ENCODE measurements at regions not wholly inside any gene's neighbourhood (a gene's known extent, or its start where the extent isn't known, plus 50 kb on each side); places are given as distances from the start of the nearest gene placed in this dataset.

GRCh38 chr10:44011603-44011981 lies 362.9 kb upstream of the ZNF32 start:
- Histone ChIP-seq H3K4me1 (ENCODE audit: control insufficient read depth, insufficient read depth, low read length, poor library complexity, severe bottlenecking) (no peaks in the 10 kb centered on the region), H3K36me3 (ENCODE audit: control insufficient read depth, insufficient read depth, low read length) (no peaks in the 10 kb centered on the region), H3K4me3 (ENCODE audit: low read depth, low read length) (no peak overlapping the region), H3K27ac (ENCODE audit: insufficient read depth, low read length, poor library complexity, severe bottlenecking) (no peak overlapping the region), H3K27me3 (ENCODE audit: control insufficient read depth, insufficient read depth, low read length) (no peaks in the 10 kb centered on the region), H3K9me3 (ENCODE audit: control insufficient read depth in 2 of 2, low read length in 2 of 2) (no peaks in the 10 kb centered on the region)
- ATAC-seq (ENCODE audit: low read depth in 2 of 2) (no peak), DNase-seq (no peak)
- Mint-ChIP-seq H3K4me1 (no peaks in the 10 kb centered on the region), H3K9me3 (peaks cover 0 to 4% (median 0%) of the 10 kb centered on the region in 7 donors), H3K27me3 (no peaks in the 10 kb centered on the region), H3K27ac (no peak overlapping the region), H3K4me3 (no peak overlapping the region), H3K36me3 (no peaks in the 10 kb centered on the region)

- H3K27ac ChIP-seq (ENCODE audit: insufficient read depth, low read length, poor library complexity, severe bottlenecking), result no peak overlapping the region
- H3K4me3 ChIP-seq (ENCODE audit: low read depth, low read length), result no peak overlapping the region
- no peaks in the 10 kb centered on the region for H3K36me3 Mint-ChIP-seq
- H3K4me1 ChIP-seq (ENCODE audit: control insufficient read depth, insufficient read depth, low read length, poor library complexity, severe bottlenecking), result no peaks in the 10 kb centered on the region
- H3K27ac Mint-ChIP-seq, result no peak overlapping the region
- no peaks in the 10 kb centered on the region for H3K27me3 ChIP-seq (ENCODE audit: control insufficient read depth, insufficient read depth, low read length)
- H3K9me3 Mint-ChIP-seq, result peaks cover 0 to 4% (median 0%) of the 10 kb centered on the region in 7 donors
- ATAC-seq (ENCODE audit: low read depth in 2 of 2) (no peak), DNase-seq (peak in 1 of 3 donors; percentile 46)
- no peak overlapping the region for H3K4me3 Mint-ChIP-seq
- H3K4me1 Mint-ChIP-seq, result no peaks in the 10 kb centered on the region
- H3K36me3 ChIP-seq (ENCODE audit: control insufficient read depth, insufficient read depth, low read length), result no peaks in the 10 kb centered on the region
- no peaks in the 10 kb centered on the region for H3K27me3 Mint-ChIP-seq
- H3K9me3 ChIP-seq (ENCODE audit: control insufficient read depth in 2 of 2, low read length in 2 of 2), result no peaks in the 10 kb centered on the region
Observed at GRCh38 chr10:44010873-44011602, 362.4 kb upstream of the ZNF32 start.

- no peaks in the 10 kb centered on the region for H3K27me3 Mint-ChIP-seq
Observed at GRCh38 chr10:44009891-44010632, 361.4 kb upstream of the ZNF32 start.

GRCh38 chr10:44008917-44009709 lies 360.4 kb upstream of the ZNF32 start:
- Mint-ChIP-seq H3K4me3 (no peak overlapping the region), H3K9me3 (peaks cover 0 to 4% (median 0%) of the 10 kb centered on the region in 7 donors), H3K36me3 (no peaks in the 10 kb centered on the region), H3K4me1 (no peaks in the 10 kb centered on the region), H3K27me3 (no peaks in the 10 kb centered on the region), H3K27ac (no peak overlapping the region)
- Histone ChIP-seq H3K27me3 (ENCODE audit: control insufficient read depth, insufficient read depth, low read length) (no peaks in the 10 kb centered on the region), H3K4me1 (ENCODE audit: control insufficient read depth, insufficient read depth, low read length, poor library complexity, severe bottlenecking) (no peaks in the 10 kb centered on the region), H3K4me3 (ENCODE audit: low read depth, low read length) (no peak overlapping the region), H3K27ac (ENCODE audit: insufficient read depth, low read length, poor library complexity, severe bottlenecking) (no peak overlapping the region), H3K36me3 (ENCODE audit: control insufficient read depth, insufficient read depth, low read length) (no peaks in the 10 kb centered on the region), H3K9me3 (ENCODE audit: control insufficient read depth in 2 of 2, low read length in 2 of 2) (no peaks in the 10 kb centered on the region)
- ATAC-seq (ENCODE audit: low read depth in 2 of 2) (no peak), DNase-seq (no peak)

More at GRCh38 chr10:44009891-44010632, 361.4 kb upstream of the ZNF32 start:
- no peaks in the 10 kb centered on the region for H3K36me3 ChIP-seq (ENCODE audit: control insufficient read depth, insufficient read depth, low read length)
- no peak overlapping the region for H3K27ac ChIP-seq (ENCODE audit: insufficient read depth, low read length, poor library complexity, severe bottlenecking)
- H3K4me3 ChIP-seq (ENCODE audit: low read depth, low read length), result no peak overlapping the region
- Mint-ChIP-seq H3K4me3 (no peak overlapping the region), H3K36me3 (no peaks in the 10 kb centered on the region), H3K9me3 (peaks cover 0 to 4% (median 0%) of the 10 kb centered on the region in 7 donors), H3K27ac (no peak overlapping the region), H3K4me1 (no peaks in the 10 kb centered on the region)
- DNase-seq, result no peak
- no peaks in the 10 kb centered on the region for H3K4me1 ChIP-seq (ENCODE audit: control insufficient read depth, insufficient read depth, low read length, poor library complexity, severe bottlenecking)
- H3K27me3 ChIP-seq (ENCODE audit: control insufficient read depth, insufficient read depth, low read length), result no peaks in the 10 kb centered on the region
- ATAC-seq (ENCODE audit: low read depth in 2 of 2), result no peak
- no peaks in the 10 kb centered on the region for H3K9me3 ChIP-seq (ENCODE audit: control insufficient read depth in 2 of 2, low read length in 2 of 2)

GRCh38 chr10:44008270-44008916 lies 359.7 kb upstream of the ZNF32 start:
- Histone ChIP-seq H3K9me3 (ENCODE audit: control insufficient read depth in 2 of 2, low read length in 2 of 2) (no peaks in the 10 kb centered on the region), H3K27me3 (ENCODE audit: control insufficient read depth, insufficient read depth, low read length) (no peaks in the 10 kb centered on the region), H3K36me3 (ENCODE audit: control insufficient read depth, insufficient read depth, low read length) (no peaks in the 10 kb centered on the region), H3K4me3 (ENCODE audit: low read depth, low read length) (no peak overlapping the region), H3K4me1 (ENCODE audit: control insufficient read depth, insufficient read depth, low read length, poor library complexity, severe bottlenecking) (no peaks in the 10 kb centered on the region), H3K27ac (ENCODE audit: insufficient read depth, low read length, poor library complexity, severe bottlenecking) (no peak overlapping the region)
- no peak overlapping the region for H3K4me3 Mint-ChIP-seq
- H3K9me3 Mint-ChIP-seq, result peaks cover 0 to 4% (median 0%) of the 10 kb centered on the region in 7 donors
- no peak for ATAC-seq (ENCODE audit: low read depth in 2 of 2)
- no peak overlapping the region for H3K27ac Mint-ChIP-seq
- H3K4me1 Mint-ChIP-seq, result no peaks in the 10 kb centered on the region
- no peak for DNase-seq
- no peaks in the 10 kb centered on the region for H3K36me3 Mint-ChIP-seq
- no peaks in the 10 kb centered on the region for H3K27me3 Mint-ChIP-seq

GRCh38 chr10:44006771-44007170 lies 358.1 kb upstream of the ZNF32 start:
- no peaks in the 10 kb centered on the region for H3K4me1 Mint-ChIP-seq
- no peak for ATAC-seq (ENCODE audit: low read depth in 2 of 2)

GRCh38 chr10:44005788-44006099 lies 357.1 kb upstream of the ZNF32 start:
- Histone ChIP-seq H3K4me3 (ENCODE audit: low read depth, low read length) (no peak overlapping the region), H3K27me3 (ENCODE audit: control insufficient read depth, insufficient read depth, low read length) (no peaks in the 10 kb centered on the region), H3K27ac (ENCODE audit: insufficient read depth, low read length, poor library complexity, severe bottlenecking) (no peak overlapping the region), H3K9me3 (ENCODE audit: control insufficient read depth in 2 of 2, low read length in 2 of 2) (no peaks in the 10 kb centered on the region), H3K4me1 (ENCODE audit: control insufficient read depth, insufficient read depth, low read length, poor library complexity, severe bottlenecking) (no peaks in the 10 kb centered on the region), H3K36me3 (ENCODE audit: control insufficient read depth, insufficient read depth, low read length) (no peaks in the 10 kb centered on the region)
- DNase-seq (no peak), ATAC-seq (ENCODE audit: low read depth in 2 of 2) (no peak)
- no peaks in the 10 kb centered on the region for H3K27me3 Mint-ChIP-seq
- H3K9me3 Mint-ChIP-seq, result peaks cover 0 to 4% (median 0%) of the 10 kb centered on the region in 7 donors
- no peak overlapping the region for H3K4me3 Mint-ChIP-seq
- H3K36me3 Mint-ChIP-seq, result no peaks in the 10 kb centered on the region
- no peak overlapping the region for H3K27ac Mint-ChIP-seq
- no peaks in the 10 kb centered on the region for H3K4me1 Mint-ChIP-seq

More at GRCh38 chr10:44006771-44007170, 358.1 kb upstream of the ZNF32 start:
- Histone ChIP-seq H3K36me3 (ENCODE audit: control insufficient read depth, insufficient read depth, low read length) (no peaks in the 10 kb centered on the region), H3K9me3 (ENCODE audit: control insufficient read depth in 2 of 2, low read length in 2 of 2) (no peaks in the 10 kb centered on the region), H3K27ac (ENCODE audit: insufficient read depth, low read length, poor library complexity, severe bottlenecking) (no peak overlapping the region), H3K4me1 (ENCODE audit: control insufficient read depth, insufficient read depth, low read length, poor library complexity, severe bottlenecking) (no peaks in the 10 kb centered on the region), H3K27me3 (ENCODE audit: control insufficient read depth, insufficient read depth, low read length) (no peaks in the 10 kb centered on the region), H3K4me3 (ENCODE audit: low read depth, low read length) (no peak overlapping the region)
- Mint-ChIP-seq H3K36me3 (no peaks in the 10 kb centered on the region), H3K27ac (peak overlapping the region in 1 of 3 donors; percentile 69), H3K4me3 (no peak overlapping the region), H3K27me3 (no peaks in the 10 kb centered on the region), H3K9me3 (peaks cover 0 to 4% (median 0%) of the 10 kb centered on the region in 7 donors)
- DNase-seq, result no peak
